ENCODE measurements at regions not wholly inside any gene's neighbourhood (a gene's known extent, or its start where the extent isn't known, plus 50 kb on each side); places are given as distances from the start of the nearest gene placed in this dataset.

DNA sequence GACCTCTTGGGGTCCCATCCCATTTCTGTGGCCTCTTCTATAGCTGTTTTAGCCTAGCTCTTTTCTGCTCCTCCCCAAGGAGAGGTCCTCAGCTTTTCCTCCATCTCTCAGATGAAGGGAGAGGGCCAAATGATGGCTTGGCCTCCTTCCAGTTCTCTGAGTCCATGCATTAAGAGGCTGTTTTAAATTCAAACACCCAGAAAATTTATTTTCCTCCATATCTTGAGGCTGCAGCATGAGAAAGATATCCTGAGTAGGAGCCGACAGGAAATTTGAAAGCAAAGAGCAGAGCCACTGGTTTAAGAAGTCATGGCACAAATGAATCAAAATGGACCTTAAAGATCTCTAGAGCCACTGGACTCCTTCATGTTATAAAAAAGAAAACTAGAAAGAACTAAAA is 558.8 kb downstream of the MID1IP1 start:
- Mint-ChIP-seq H3K27me3 (no peaks in the 10 kb centered on the region), H3K4me3 (no peak overlapping the region), H3K27ac (no peak overlapping the region), H3K36me3 (ENCODE audit: low read depth) (no peaks in the 10 kb centered on the region), H3K4me1 (peaks cover 7% of the 10 kb centered on the region), H3K9me3 (peaks cover 3% of the 10 kb centered on the region)
- DNase-seq, result no peak
- intact Hi-C loops (cut with micrococcal nuclease), result no loop called here

- Mint-ChIP-seq H3K27me3 (no peaks in the 10 kb centered on the region), H3K9me3 (peaks cover 3% of the 10 kb centered on the region), H3K4me1 (peaks cover 2% of the 10 kb centered on the region), H3K27ac (no peak overlapping the region), H3K36me3 (ENCODE audit: low read depth) (no peaks in the 10 kb centered on the region), H3K4me3 (no peak overlapping the region)
- intact Hi-C loops (cut with micrococcal nuclease), result no loop called here
- DNase-seq, result no peak
Observed at GRCh38 chrX:39361736-39362135, 560.5 kb downstream of the MID1IP1 start.

DNA sequence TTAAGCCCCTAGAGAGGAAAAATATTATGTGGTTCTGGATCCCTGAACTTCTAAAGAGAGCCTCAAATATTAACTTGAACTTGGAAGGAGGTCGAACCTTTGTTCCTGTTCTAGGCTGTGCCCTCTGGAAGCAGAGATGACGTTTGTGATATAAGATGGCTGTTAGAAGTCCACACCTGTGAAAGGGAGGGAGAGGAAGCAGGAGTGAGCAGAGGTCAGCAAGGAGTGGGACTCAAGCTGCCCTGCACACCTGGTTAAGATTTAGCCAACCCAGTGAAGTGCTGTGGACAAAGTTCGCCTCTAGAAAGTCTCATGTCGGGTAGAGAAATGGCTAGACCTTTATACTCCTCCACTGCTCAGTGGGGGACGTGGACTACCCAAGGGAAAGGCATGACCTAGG is 566.2 kb downstream of the MID1IP1 start:
- no peak for DNase-seq
- H3K27me3 Mint-ChIP-seq, result no peaks in the 10 kb centered on the region
- H3K4me3 Mint-ChIP-seq, result no peak overlapping the region
- H3K9me3 Mint-ChIP-seq, result peaks cover 10% of the 10 kb centered on the region
- no peaks in the 10 kb centered on the region for H3K36me3 Mint-ChIP-seq (ENCODE audit: low read depth)
- no peak overlapping the region for H3K27ac Mint-ChIP-seq
- H3K4me1 Mint-ChIP-seq, result peaks cover 2% of the 10 kb centered on the region
- intact Hi-C loops (cut with micrococcal nuclease), result no loop called here

DNA sequence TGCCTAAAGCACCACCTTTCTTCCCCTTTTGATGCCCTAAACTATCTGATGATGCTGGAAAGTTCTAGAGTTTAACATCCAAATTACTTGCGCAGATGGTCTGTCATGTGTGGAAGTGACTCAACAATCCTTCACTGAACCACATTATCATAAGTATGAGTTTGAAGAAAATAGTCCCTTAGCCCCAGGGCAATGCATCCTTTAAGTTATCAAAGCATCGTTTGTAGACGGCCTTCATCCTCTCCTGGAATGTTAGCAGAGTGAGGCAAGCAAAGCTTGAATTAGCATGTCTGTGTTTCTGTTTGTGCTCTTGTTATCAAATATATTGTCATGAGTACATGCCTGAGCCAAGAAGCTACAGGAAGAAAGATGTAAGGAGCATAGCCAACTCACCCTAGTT is 570.9 kb downstream of the MID1IP1 start:
- Mint-ChIP-seq H3K4me1 (no peaks in the 10 kb centered on the region), H3K36me3 (ENCODE audit: low read depth) (no peaks in the 10 kb centered on the region), H3K27ac (no peak overlapping the region), H3K4me3 (no peak overlapping the region), H3K9me3 (peaks cover 7% of the 10 kb centered on the region), H3K27me3 (no peaks in the 10 kb centered on the region)
- no peak for DNase-seq
- intact Hi-C loops (cut with micrococcal nuclease), result no loop called here

GRCh38 chrX:39377157-39377556 is 575.9 kb downstream of the MID1IP1 start:
- Mint-ChIP-seq H3K27ac (no peak overlapping the region), H3K27me3 (no peaks in the 10 kb centered on the region), H3K36me3 (ENCODE audit: low read depth) (no peaks in the 10 kb centered on the region), H3K4me1 (no peaks in the 10 kb centered on the region), H3K9me3 (peaks cover 4% of the 10 kb centered on the region), H3K4me3 (no peak overlapping the region)
- DNase-seq, result no peak
- intact Hi-C loops (cut with micrococcal nuclease), result no loop called here

DNA sequence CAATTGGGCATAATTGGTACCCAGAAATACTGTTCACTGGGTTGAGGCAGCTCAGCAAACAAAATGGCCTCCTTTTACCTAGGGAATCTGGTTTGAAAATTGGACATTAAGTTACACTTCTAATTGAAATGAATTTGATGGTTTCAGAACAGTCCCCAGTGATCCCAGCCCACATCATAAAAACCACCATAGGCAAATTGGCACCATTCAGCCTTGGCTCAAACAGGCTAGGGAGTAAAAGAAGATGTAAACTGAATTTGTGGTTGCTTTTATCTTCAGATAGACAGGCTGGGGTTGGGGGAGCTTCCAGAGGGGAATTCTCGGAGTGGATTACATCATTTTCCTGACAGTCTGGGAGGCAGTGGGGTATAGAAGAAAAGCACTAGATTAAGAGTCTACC is 576.5 kb downstream of the MID1IP1 start:
- intact Hi-C loops (cut with micrococcal nuclease), result no loop called here
- Mint-ChIP-seq H3K4me3 (no peak overlapping the region), H3K27me3 (no peaks in the 10 kb centered on the region), H3K27ac (no peak overlapping the region), H3K4me1 (no peaks in the 10 kb centered on the region), H3K36me3 (ENCODE audit: low read depth) (no peaks in the 10 kb centered on the region), H3K9me3 (peaks cover 4% of the 10 kb centered on the region)
- no peak for DNase-seq

- Mint-ChIP-seq H3K27me3 (no peaks in the 10 kb centered on the region), H3K27ac (no peak overlapping the region), H3K4me1 (peaks cover 2% of the 10 kb centered on the region), H3K36me3 (ENCODE audit: low read depth) (no peaks in the 10 kb centered on the region), H3K4me3 (no peak overlapping the region), H3K9me3 (peaks cover 4% of the 10 kb centered on the region)
- intact Hi-C loops (cut with micrococcal nuclease), result no loop called here
- no peak for DNase-seq
Observed at GRCh38 chrX:39381422-39381821, 580.2 kb downstream of the MID1IP1 start.

GRCh38 chrX:39384996-39385395 is 583.7 kb downstream of the MID1IP1 start:
- peaks cover 2% of the 10 kb centered on the region for H3K4me1 Mint-ChIP-seq
- no peaks in the 10 kb centered on the region for H3K9me3 Mint-ChIP-seq
- intact Hi-C loops (cut with micrococcal nuclease), result no loop called here
- no peaks in the 10 kb centered on the region for H3K27me3 Mint-ChIP-seq
- no peak for DNase-seq
- H3K27ac Mint-ChIP-seq, result no peak overlapping the region
- no peaks in the 10 kb centered on the region for H3K36me3 Mint-ChIP-seq (ENCODE audit: low read depth)
- H3K4me3 Mint-ChIP-seq, result no peak overlapping the region

DNA sequence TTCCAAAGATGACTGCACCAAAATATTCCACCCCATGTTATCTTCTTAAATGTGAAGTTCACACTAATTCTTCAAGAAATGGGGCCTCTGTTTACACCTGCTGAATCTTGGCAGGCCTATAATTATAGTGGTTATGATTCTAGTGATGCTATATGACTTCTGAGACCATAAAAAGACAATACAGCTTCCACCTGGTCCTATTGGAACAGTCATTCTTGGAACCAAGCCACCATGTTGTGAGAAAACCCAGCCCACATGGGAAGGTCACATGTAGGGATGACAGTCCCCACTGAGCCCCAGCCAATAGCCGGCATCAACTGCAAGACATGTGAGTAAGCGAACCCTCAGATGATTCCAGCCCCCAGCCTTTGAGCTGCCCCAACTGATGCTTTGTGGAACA is 587.5 kb downstream of the MID1IP1 start:
- DNase-seq, result no peak
- Mint-ChIP-seq H3K27me3 (no peaks in the 10 kb centered on the region), H3K4me1 (peaks cover 7% of the 10 kb centered on the region), H3K9me3 (no peaks in the 10 kb centered on the region), H3K27ac (no peak overlapping the region), H3K36me3 (ENCODE audit: low read depth) (no peaks in the 10 kb centered on the region), H3K4me3 (no peak overlapping the region)
- intact Hi-C loops (cut with micrococcal nuclease), result no loop called here

GRCh38 chrX:39396358-39396995 is 595.2 kb downstream of the MID1IP1 start:
- no peak overlapping the region for H3K4me3 Mint-ChIP-seq
- H3K27ac Mint-ChIP-seq, result no peak overlapping the region
- DNase-seq, result no peak
- H3K4me1 Mint-ChIP-seq, result peaks cover 11% of the 10 kb centered on the region
- peaks cover 4% of the 10 kb centered on the region for H3K9me3 Mint-ChIP-seq
- intact Hi-C loops (cut with micrococcal nuclease), result no loop called here
- H3K36me3 Mint-ChIP-seq (ENCODE audit: low read depth), result peaks cover 2% of the 10 kb centered on the region
- H3K27me3 Mint-ChIP-seq, result no peaks in the 10 kb centered on the region

GRCh38 chrX:39397561-39398199 is 596.4 kb downstream of the MID1IP1 start:
- peaks cover 2% of the 10 kb centered on the region for H3K36me3 Mint-ChIP-seq (ENCODE audit: low read depth)
- no peak for DNase-seq
- H3K4me1 Mint-ChIP-seq, result peaks cover 11% of the 10 kb centered on the region
- intact Hi-C loops (cut with micrococcal nuclease), result no loop called here
- H3K9me3 Mint-ChIP-seq, result peaks cover 4% of the 10 kb centered on the region
- no peak overlapping the region for H3K27ac Mint-ChIP-seq
- no peak overlapping the region for H3K4me3 Mint-ChIP-seq
- H3K27me3 Mint-ChIP-seq, result no peaks in the 10 kb centered on the region

DNA sequence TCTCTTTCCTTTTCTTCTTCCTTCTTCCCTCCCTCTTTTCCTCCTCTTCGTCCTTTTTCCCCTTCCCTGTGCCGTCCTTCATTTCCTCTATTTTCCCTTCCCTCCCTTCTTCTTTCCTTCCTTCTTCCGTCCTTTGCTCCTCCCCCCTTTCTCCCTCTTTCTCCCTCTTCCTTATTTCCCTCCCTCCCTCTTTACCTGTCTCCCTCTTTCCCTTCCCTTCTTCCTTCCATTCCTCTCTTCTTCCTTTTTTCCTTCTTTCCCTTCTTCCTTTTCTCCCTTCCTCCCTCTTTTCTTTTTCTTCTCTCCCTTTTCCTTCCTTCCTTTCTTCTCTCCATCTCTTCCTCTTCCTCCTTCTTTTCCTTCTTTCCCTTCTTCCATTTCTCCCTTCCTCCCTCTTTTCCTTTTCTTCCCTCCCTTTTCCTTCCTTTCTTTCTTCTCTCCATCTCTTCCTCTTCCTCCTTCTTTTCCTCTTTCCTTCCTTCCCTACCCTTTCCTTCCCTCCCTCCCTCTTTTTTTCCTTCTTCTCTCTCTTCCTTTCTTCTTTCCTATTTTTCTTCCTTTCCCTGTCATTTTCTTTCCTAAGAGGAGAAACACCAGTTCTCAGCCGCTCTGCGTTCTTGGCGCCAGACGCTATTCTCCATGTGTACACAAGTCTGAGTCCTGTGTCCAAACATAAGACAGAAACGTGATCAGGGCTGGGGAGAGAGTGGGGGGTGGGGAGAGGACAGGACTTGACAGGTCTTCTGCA is 597.1 kb downstream of the MID1IP1 start:
- no peak for DNase-seq
- no peak overlapping the region for H3K27ac Mint-ChIP-seq
- H3K27me3 Mint-ChIP-seq, result no peaks in the 10 kb centered on the region
- H3K9me3 Mint-ChIP-seq, result peaks cover 4% of the 10 kb centered on the region
- H3K4me3 Mint-ChIP-seq, result no peak overlapping the region
- H3K36me3 Mint-ChIP-seq (ENCODE audit: low read depth), result peaks cover 2% of the 10 kb centered on the region
- intact Hi-C loops (cut with micrococcal nuclease), result no loop called here
- peaks cover 8% of the 10 kb centered on the region for H3K4me1 Mint-ChIP-seq

DNA sequence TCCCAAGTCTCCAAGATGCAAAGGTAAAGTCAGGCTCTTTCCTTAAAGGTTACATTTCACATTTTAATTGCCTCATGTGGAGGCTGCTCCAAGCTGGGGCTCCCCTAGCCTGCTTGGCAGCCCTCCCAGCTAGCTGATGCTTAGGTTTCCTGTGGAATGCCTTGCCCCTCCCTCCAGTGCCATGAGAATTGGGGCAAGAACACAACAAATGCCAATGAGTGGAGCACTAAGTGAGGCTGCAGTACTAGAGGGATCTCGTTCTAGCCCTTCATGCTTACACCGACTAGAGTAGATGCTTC is 597.7 kb downstream of the MID1IP1 start:
- Mint-ChIP-seq H3K36me3 (ENCODE audit: low read depth) (peaks cover 2% of the 10 kb centered on the region), H3K27me3 (no peaks in the 10 kb centered on the region), H3K9me3 (peaks cover 4% of the 10 kb centered on the region), H3K4me3 (no peak overlapping the region), H3K27ac (no peak overlapping the region), H3K4me1 (peaks cover 4% of the 10 kb centered on the region)
- no peak for DNase-seq
- intact Hi-C loops (cut with micrococcal nuclease), result no loop called here

DNA sequence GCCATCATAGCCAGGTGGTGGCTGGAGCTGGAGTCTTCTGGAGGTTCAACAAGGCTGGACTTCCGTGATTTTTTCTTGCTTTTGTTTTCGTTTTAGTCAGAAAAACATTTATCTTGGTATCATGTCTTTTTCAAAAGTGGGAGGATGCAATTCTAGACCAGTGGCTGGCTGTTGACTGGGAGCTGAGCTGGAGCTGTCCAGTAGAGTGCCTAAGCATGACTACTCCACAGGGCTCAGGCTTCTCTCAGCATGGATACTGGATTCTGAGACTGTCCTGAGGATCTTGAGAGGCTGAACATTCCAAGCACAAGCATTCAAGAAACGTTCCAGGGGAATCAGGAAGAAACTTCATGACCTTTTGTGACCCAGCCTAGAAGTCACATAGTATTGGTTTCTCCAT is 598.1 kb downstream of the MID1IP1 start:
- Mint-ChIP-seq H3K27me3 (no peaks in the 10 kb centered on the region), H3K9me3 (peaks cover 4% of the 10 kb centered on the region), H3K36me3 (ENCODE audit: low read depth) (peaks cover 2% of the 10 kb centered on the region), H3K4me3 (no peak overlapping the region), H3K4me1 (peaks cover 4% of the 10 kb centered on the region), H3K27ac (no peak overlapping the region)
- DNase-seq, result no peak
- intact Hi-C loops (cut with micrococcal nuclease), result no loop called here
